ENCODE measurements at regions not wholly inside any gene's neighbourhood (a gene's known extent, or its start where the extent isn't known, plus 50 kb on each side); places are given as distances from the start of the nearest gene placed in this dataset.

GRCh38 chr13:22665506-22665905, 515.3 kb upstream of the SGCG start:
- Mint-ChIP-seq H3K4me1 (ENCODE audit: low read depth, unreplicated experiment) (peaks cover 1% of the 10 kb centered on the region), H3K9me3 (ENCODE audit: unreplicated experiment) (no peaks in the 10 kb centered on the region)
- no peak for FAIRE-seq

GRCh38 chr13:22690756-22691155, 490.0 kb upstream of the SGCG start:
- Mint-ChIP-seq H3K4me1 (ENCODE audit: low read depth, unreplicated experiment) (peaks cover 8% of the 10 kb centered on the region), H3K27ac (ENCODE audit: unreplicated experiment) (no peak overlapping the region), H3K27me3 (ENCODE audit: low read depth, unreplicated experiment) (no peaks in the 10 kb centered on the region), H3K36me3 (ENCODE audit: low read depth, unreplicated experiment) (peaks cover 4% of the 10 kb centered on the region), H3K9me3 (ENCODE audit: unreplicated experiment) (peaks cover 9% of the 10 kb centered on the region), H3K4me3 (ENCODE audit: unreplicated experiment) (no peak overlapping the region)
- Histone ChIP-seq H4K20me1 (ENCODE audit: insufficient read depth, low read length) (no peaks in the 10 kb centered on the region), H3K4me1 (ENCODE audit: insufficient read depth, low read length) (no peaks in the 10 kb centered on the region), H3K36me3 (ENCODE audit: insufficient read depth, low read length) (no peaks in the 10 kb centered on the region), H2AFZ (ENCODE audit: low read depth, low read length) (no peak overlapping the region), H3K9me3 (ENCODE audit: insufficient read depth, low read depth, low read length) (peaks cover 5% of the 10 kb centered on the region), H3K9ac (ENCODE audit: low read length) (no peak overlapping the region), H3K79me2 (ENCODE audit: insufficient read depth, low read length) (no peaks in the 10 kb centered on the region), H3K27ac (ENCODE audit: low read depth, low read length) (no peak overlapping the region), H3K4me2 (ENCODE audit: low read length) (no peak overlapping the region), H3K27me3 (ENCODE audit: insufficient read depth, low read length) (no peaks in the 10 kb centered on the region), H3K4me3 (ENCODE audit: insufficient read depth, low read depth, low read length) (no peak overlapping the region)
- DNase-seq (ENCODE audit: low read depth) (no peak), FAIRE-seq (no peak)
- TF ChIP-seq EZH2 (IDR thresholded peaks at IDR 0.05; ENCODE audit: insufficient read depth, low read length) (no peak), CTCF (IDR thresholded peaks at IDR 0.05; ENCODE audit: insufficient read depth, low read depth, low read length) (no peak)

More at GRCh38 chr13:22665506-22665905, 515.3 kb upstream of the SGCG start:
- no peak overlapping the region for H2AFZ ChIP-seq (ENCODE audit: low read depth, low read length)
- no peak overlapping the region for H3K27ac ChIP-seq (ENCODE audit: low read depth, low read length)
- H3K79me2 ChIP-seq (ENCODE audit: insufficient read depth, low read length): no peaks in the 10 kb centered on the region
- H3K27ac Mint-ChIP-seq (ENCODE audit: unreplicated experiment): no peak overlapping the region
- H3K36me3 ChIP-seq (ENCODE audit: insufficient read depth, low read length): no peaks in the 10 kb centered on the region
- no peaks in the 10 kb centered on the region for H3K27me3 Mint-ChIP-seq (ENCODE audit: low read depth, unreplicated experiment)
- no peak for DNase-seq (ENCODE audit: low read depth)
- H3K9me3 ChIP-seq (ENCODE audit: insufficient read depth, low read depth, low read length): no peaks in the 10 kb centered on the region
- H3K4me2 ChIP-seq (ENCODE audit: low read length): no peak overlapping the region
- no peaks in the 10 kb centered on the region for H3K36me3 Mint-ChIP-seq (ENCODE audit: low read depth, unreplicated experiment)
- no peak for TF ChIP-seq EZH2 (IDR thresholded peaks at IDR 0.05; ENCODE audit: insufficient read depth, low read length)
- H3K4me3 ChIP-seq (ENCODE audit: insufficient read depth, low read depth, low read length): no peak overlapping the region
- H3K4me1 ChIP-seq (ENCODE audit: insufficient read depth, low read length): no peaks in the 10 kb centered on the region
- no peaks in the 10 kb centered on the region for H4K20me1 ChIP-seq (ENCODE audit: insufficient read depth, low read length)
- H3K27me3 ChIP-seq (ENCODE audit: insufficient read depth, low read length): no peaks in the 10 kb centered on the region
- no peak overlapping the region for H3K9ac ChIP-seq (ENCODE audit: low read length)
- no peak overlapping the region for H3K4me3 Mint-ChIP-seq (ENCODE audit: unreplicated experiment)

- no peak for FAIRE-seq
- peaks cover 2% of the 10 kb centered on the region for H3K4me1 Mint-ChIP-seq (ENCODE audit: low read depth, unreplicated experiment)
Observed at GRCh38 chr13:22693691-22694090, 487.1 kb upstream of the SGCG start.

More at GRCh38 chr13:22693691-22694090, 487.1 kb upstream of the SGCG start:
- Histone ChIP-seq H3K9me3 (ENCODE audit: insufficient read depth, low read depth, low read length) (no peaks in the 10 kb centered on the region), H3K79me2 (ENCODE audit: insufficient read depth, low read length) (no peaks in the 10 kb centered on the region), H3K4me3 (ENCODE audit: insufficient read depth, low read depth, low read length) (no peak overlapping the region), H3K4me1 (ENCODE audit: insufficient read depth, low read length) (no peaks in the 10 kb centered on the region), H3K36me3 (ENCODE audit: insufficient read depth, low read length) (no peaks in the 10 kb centered on the region), H2AFZ (ENCODE audit: low read depth, low read length) (no peak overlapping the region), H3K27me3 (ENCODE audit: insufficient read depth, low read length) (no peaks in the 10 kb centered on the region), H4K20me1 (ENCODE audit: insufficient read depth, low read length) (no peaks in the 10 kb centered on the region), H3K27ac (ENCODE audit: low read depth, low read length) (no peak overlapping the region), H3K4me2 (ENCODE audit: low read length) (no peak overlapping the region), H3K9ac (ENCODE audit: low read length) (no peak overlapping the region)
- no peak overlapping the region for H3K4me3 Mint-ChIP-seq (ENCODE audit: unreplicated experiment)
- no peak overlapping the region for H3K27ac Mint-ChIP-seq (ENCODE audit: unreplicated experiment)
- peaks cover 2% of the 10 kb centered on the region for H3K27me3 Mint-ChIP-seq (ENCODE audit: low read depth, unreplicated experiment)
- no peaks in the 10 kb centered on the region for H3K36me3 Mint-ChIP-seq (ENCODE audit: low read depth, unreplicated experiment)
- no peaks in the 10 kb centered on the region for H3K9me3 Mint-ChIP-seq (ENCODE audit: unreplicated experiment)
- TF ChIP-seq CTCF (IDR thresholded peaks at IDR 0.05; ENCODE audit: insufficient read depth, low read depth, low read length): no peak
- TF ChIP-seq EZH2 (IDR thresholded peaks at IDR 0.05; ENCODE audit: insufficient read depth, low read length): no peak
- DNase-seq (ENCODE audit: low read depth): no peak
